Stimulated activated CD4-positive, alpha-beta T cell treated with anti-CD3 and anti-CD28 coated beads, Interleukin-4, amount 100 ng/mL, for 48 hours (primary cell): ENCODE measurements at regions not wholly inside any gene's neighbourhood (a gene's known extent, or its start where the extent isn't known, plus 50 kb on each side); places are given as distances from the start of the nearest gene placed in this dataset.
A peak's percentile ranks its signal among the peaks of the same experiment; 100 is the strongest.
"Not testable (repeated sequence)": the region's sequence is repeated elsewhere in the genome, so short reads cannot be mapped to it uniquely, and the experiment has no call there.

Source experiments
- DNase-seq, 2 donors: peaks; one replicate each; pipeline ENCODE4 v3.0.0-alpha.2; 2020; ENCODE audit warnings: low read depth in 2 of 2

DNA sequence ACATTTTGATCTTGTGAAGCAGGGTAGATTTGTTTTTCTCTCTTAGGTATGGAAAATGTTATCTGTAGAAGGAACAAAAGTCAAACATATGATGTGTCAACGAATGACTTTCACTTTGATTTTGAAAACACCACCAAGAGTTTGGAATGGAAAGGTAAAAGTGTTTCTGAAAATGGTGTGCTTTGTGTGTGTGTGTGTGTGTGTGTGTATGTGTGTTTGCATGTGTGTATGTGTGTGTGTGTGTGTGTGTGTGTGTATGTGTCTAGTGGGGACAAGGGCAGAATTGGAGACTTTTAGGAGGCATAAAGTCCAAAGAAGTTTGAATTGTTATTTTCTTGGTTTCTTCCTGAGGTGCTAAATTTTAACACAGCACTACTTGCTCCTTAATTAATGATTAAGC, 115.4 kb upstream of the PRKCQ start:
- DNase-seq: no peak

DNA sequence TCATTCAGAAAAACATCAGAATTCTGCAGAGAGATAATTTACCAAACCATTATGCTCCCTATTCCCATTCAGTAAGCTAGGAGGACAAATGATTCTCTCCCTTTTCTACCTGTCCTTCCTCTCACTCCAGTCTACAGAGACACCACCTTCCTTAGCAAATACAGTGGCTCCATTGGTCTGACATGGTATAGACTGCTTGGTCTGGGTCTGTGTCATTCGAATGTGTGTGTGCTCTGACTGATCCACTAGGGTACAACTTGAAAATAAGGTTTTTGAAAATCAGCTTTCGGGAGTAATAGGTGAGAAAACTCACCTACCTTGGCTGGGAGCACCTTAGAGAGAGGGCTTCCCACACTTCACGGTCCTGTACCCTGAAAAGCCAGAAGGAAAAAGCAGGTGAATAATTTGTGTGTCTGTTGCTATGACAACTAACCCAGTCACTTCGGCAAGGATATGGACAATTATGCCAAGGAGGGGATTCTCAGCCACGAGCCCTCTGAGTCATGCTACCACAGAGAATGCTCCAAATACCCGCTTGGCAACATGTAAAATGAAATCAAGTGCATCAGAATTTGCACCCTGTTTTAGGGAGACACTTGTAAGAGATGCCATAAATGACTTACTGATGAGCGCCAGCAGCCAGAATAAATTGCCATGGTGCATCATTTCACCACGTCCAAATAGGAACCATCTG, 114.5 kb upstream of the PRKCQ start:
- no peak for DNase-seq

DNA sequence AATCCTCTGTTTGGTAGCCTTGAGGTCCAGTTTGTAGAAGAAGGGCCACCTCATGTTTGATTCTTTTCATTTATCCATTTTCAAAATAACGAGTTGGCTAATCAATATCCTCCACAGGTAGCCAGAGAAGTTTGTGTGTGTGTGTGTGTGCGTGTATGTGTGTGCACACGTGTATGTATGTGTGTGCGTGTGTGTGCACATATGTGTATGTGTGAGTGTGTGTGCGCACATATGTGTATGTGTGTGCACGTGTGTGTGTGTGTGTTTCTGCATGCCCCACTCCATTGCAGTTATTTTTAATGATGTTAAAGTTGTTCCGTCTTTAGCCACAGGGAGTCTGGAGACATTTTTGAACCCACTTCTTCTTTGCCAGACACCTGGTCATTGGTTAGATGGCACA, 112.8 kb upstream of the PRKCQ start:
- no peak for DNase-seq

DNA sequence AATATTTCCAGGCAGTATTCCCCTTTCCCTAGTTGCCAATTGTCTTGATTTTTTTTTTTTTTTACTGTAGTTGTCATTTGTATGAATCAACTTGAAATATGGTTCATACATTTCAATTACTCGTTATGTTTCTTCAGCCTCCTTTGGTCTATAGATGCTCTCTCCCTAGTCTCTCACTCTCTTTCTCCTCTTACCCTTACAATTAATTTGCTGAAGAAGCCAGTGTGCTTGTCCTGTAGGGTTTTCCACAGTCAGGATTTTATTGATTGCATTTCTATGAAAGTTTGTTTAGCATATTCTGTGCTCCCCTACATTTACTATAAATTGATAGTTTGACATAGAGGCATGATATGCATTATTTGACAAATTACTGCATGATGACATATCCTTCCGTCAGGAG, 112.0 kb upstream of the PRKCQ start:
- no peak for DNase-seq

DNA sequence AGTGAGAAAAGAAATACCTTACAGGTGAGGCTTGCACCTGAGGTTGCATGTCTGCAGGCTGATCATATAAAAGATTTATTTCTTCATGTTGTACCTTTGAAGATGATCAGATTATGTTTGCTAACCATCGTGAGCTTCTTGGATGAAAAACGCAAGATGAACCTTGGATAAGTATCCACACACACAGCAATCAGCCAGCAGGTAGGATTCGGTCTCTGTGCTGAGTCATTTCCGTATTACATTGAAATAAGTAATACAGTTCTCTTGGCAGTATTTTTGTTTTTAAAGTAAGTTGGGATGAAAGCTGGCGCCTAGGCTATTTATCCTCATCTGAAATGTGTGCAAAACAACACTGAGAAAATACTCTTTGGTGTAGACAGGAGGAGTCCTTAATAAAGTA, 109.0 kb upstream of the PRKCQ start:
- no peak for DNase-seq

DNA sequence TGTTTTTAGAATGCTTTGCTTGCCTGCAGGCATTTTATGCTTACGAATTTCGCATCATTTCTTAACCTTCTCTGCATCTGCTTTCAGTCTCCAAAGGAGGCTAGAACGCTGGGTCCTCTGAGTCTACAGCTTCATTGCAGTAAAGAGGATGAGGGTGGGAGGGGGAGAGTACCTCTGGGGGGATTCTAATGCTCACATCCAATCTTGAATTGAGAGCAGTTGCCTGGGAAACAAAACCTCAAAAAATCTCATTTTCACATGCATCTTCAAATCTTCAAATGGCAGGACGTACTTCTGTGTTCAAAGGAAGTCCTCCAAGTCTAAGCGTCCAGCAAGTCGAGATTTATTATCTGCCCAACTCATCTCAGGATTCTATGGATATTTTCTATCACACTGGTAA, 100.7 kb upstream of the PRKCQ start:
- no peak for DNase-seq

DNA sequence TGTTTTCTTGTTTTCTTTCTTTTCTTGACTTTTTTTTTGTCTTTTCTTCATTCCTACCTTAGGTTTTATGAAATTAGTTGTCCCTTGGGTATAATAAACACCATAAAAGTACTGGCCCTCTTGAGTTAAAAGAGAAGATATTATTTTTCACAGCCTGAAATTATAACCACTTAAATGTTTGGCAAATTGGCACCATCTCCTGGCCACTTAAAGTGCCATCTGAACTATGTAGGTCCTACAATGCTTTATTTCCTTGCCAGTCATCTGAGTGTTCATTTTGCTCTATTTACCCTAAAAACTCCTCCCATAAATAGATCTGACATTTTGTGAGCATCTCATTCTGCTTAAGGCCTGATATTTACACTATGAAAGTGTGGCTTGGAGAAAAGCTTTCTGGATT, 98.9 kb upstream of the PRKCQ start:
- DNase-seq: no peak

DNA sequence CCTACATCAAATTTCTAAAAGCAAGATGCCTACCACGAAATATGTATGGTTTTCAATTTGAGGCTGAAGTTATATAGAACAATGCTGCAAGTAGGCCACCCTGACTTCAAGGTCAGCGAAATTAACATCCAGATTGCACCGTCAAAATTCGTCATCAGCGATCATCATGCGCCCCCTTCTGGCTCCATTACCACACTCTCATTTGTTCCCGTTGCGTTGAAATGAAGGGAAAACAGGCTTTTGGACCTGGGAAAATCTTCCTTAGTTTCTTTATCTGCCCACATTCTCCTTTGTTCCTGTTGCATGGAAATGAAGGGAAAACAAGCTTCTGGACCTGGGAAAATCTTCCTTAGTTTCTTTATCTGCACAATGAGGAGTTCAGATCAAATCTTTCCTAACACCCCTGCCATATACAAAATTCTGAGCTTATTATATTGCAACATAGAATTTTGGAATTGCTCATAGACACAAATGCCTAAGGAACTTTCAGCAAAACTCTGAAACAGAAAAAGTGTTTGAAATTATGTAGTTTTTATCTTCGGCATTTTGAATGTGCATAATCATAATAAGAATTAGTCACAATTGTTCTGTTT, 98.2 kb upstream of the PRKCQ start:
- DNase-seq: peak; percentile 51 to 55

DNA sequence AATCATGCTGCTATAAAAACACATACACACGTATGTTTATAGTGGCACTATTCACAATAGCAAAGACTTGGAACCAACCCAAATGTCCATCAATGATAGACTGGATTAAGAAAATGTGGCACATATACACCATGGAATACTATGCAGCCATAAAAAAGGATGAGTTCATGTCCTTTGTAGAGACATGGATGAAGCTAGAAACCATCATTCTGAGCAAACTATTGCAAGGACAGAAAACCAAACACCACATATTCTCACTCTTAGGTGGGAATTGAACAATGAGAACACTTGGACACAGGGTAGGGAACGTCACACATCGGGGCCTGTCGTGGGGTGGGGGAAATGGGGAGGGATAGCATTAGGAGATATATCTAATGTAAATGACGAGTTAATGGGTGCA, 97.1 kb upstream of the PRKCQ start:
- not testable (repeated sequence) for DNase-seq

DNA sequence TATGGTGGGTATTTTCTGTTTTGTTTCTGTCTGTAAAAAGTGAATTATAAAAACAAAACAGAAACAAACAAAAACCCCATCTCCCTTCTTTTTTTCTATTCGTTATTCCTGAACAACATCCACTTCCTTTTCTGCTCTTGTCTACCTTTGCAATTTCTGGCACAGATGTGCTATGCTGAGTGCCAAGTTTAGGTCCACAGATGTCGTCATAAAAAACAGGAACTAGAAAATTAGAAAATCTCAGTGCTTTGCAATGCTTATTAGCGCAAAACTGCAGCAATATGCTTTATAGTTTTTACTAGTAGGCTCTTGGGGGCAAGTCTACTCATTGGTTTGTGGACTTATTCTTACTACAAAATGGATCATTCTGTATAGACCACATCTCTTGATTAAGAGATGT, 94.2 kb upstream of the PRKCQ start:
- DNase-seq: no peak

DNA sequence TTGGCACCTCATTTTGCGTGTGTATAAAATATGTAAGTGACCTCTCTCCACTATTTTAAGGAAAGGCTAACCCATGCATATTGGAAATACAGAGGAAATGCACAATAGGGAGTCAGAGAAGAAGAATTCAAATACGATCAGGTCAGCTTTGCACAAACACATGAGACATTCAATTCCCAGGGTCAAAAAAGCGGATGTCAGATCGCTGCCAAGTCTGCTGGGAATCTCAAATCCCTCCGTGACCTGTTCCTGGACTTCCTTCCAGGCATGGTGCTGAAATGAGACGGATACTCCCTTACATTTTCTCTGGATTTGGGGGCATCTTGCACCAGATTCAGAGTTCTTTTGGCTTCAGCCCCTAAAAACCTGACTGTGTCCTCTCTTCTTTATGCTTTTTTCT, 91.9 kb upstream of the PRKCQ start:
- no peak for DNase-seq

DNA sequence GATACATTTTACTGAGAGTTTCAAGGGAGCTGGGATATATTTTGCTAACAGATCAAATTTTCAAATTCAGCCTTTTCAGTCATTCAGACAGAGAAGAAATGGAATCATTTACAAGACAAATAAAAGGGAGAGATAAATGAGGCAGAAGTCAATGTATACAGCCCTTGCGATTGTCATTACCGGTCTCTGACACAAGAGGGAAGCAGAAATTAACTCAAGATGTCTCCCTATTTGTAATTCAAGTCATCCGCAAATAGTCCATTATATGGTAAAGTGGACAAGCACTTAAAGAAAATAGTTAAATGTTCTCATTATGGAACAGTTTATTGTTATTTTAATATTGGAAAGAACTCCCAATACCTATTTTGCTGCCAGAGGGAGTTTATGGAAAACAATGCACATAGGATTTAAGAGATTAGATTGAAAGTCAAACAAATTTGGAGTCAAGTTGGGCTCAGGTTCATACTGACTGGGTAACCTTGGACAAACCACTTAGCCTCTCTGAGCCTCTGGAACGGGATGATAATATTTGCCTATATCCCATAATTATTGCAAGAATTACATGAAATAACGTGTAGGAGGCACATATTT, 89.3 kb upstream of the PRKCQ start:
- DNase-seq: no peak

DNA sequence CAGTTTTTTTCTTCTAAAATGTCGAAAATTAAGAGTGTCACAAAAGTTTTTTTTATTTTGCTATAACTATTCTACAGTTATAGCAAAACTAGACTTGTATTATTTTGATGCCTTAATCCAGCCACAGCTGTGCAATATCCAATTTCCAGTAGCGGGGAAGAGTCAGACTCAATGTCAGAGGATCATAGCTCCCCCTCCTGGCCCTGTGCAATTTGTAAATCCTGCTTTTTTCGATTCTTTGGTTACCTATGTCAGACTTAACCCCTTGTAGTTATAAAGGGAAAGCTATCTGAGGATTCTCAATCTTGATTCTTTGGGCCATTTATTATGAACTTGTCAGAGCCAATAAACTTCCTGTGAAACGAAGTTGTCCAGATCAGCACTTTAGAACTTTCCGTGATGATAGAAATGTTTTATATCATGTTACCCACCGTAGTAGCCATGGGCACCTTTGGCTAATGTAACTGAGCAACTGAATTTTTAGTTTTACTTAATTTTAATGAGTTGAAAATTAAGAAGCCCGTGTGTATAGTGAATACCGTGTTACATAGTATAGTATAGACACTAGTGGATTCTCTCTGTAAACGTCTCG, 87.7 kb upstream of the PRKCQ start:
- DNase-seq: peak in 1 of 2 donors; percentile 38

DNA sequence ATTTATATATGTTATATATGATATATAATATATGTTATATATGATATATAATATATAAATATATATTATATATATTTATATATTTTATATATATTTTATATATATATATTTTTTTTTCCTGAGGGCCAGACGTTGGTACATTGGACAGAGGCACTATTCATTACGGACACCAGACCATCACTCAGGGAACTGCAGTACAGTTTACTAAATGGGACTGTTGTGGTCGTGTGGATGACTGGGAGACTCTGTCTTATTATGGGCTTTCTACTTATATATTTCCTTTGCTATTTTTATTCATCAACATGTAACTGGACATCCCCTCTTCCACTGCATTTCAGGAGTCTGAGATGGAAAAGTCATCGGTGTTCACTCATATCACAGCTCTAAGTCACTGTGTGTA, 87.1 kb upstream of the PRKCQ start:
- DNase-seq: no peak

DNA sequence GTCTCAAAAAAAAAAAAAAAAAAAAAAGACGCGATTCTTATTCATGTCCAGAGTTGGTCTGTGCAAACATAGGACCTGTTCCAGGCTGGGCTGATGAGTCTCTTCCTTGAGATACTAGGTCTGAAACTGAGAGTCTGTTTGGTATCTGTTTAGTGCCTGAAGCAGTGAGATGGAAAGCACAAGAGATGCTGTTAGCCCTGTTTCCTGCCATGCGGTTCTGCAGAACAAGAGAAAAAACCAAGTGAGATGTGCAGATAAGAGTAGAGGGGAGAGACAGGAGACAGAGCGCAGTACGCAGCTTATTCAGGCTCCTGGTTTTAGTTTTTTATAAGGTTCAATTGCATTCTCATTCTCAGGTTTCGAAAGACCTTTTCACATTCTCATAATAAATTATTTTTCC, 85.8 kb upstream of the PRKCQ start:
- DNase-seq: peak in 1 of 2 donors; percentile 41

DNA sequence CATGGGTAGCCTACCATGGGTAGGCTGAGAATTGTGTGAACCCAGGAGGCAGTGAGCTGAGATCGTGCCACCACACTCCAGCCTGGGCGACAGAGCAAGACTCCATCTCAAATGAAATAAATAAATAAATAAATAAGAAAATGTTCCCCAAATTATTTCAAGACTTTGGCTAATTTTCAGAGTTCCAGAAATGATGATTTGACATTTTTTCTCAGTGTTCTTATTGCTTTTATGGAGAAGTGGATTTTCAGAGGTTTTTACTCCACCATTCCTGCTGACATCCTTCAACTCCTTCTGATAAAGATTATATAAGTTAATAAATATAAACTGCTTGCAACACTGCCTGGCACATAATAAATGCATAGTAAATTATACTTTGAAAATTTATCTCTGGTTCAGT, 80.4 kb upstream of the PRKCQ start:
- DNase-seq: no peak

DNA sequence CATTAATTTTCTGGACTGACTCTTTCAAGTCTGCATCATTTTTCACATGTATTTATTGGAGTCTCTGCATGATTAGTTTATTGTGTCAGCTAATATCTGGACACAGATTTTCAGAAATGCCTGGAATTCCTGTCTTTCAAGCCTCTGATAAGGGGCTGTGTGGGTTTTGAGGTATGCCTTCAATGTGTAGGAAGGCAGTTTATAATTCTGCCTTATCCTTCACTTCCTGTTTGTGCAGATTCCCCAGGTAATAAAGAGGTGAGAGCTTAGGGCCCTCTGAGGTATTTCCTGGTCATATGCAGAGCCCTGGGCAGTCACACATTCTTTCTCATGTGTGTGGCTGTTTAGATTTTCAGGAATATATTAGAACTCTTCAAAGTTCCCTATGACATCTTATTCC, 79.4 kb upstream of the PRKCQ start:
- DNase-seq: no peak

DNA sequence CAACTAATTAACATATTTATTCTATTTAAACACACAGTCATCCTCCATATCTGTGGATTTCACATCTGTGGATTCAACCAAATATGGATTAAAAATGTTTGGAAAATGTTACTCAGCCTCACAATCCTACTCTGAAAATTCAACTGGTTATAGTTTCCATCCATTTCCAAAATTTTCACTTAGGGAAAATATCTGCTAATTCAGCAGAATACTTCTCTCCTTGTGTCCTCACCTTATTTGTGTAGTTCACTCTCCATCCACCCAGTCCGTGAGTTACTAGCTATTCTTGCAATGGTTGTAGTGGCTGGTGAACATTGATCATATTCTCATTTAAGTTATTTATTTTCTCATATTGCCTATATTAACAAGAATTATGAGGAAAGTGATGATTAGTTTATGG, 77.6 kb upstream of the PRKCQ start:
- DNase-seq: no peak

DNA sequence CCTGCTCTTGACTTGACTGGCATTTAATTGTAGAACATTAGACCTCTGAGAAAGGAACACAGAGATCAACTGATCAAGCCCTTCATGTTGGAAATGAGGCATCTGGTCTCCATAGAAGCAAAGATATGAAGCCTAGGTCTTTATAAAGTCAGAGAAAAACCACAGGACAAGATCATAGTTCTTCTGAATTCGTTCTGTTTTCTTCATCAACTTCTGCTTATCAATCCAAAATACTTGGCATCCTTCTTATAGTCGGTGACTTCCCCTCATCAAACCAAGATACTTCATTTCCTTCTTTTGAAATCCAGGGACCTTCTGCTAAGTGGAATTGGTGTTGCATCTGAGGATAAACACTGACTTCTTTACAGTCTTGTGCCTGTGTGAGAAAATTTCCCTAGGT, 77.1 kb upstream of the PRKCQ start:
- no peak for DNase-seq

DNA sequence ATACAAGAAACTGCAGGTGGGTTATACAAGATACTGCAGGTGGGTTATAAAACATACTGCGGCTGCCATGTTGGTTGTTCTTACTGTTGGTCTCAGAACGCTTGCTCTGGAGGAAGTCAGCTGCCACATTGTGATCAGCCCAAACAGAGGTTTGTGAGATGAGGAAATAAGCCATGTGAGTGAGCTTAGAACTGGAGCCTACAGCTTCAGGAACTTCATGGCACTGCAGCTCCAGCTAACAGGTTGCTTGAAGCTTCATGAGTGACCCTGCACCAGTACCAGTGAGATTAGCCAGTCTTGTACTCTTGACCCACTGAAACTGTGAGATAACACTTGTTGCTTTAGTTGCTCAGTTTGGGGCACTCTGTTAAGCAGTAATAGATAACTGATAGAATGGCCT, 74.5 kb upstream of the PRKCQ start:
- DNase-seq: no peak

DNA sequence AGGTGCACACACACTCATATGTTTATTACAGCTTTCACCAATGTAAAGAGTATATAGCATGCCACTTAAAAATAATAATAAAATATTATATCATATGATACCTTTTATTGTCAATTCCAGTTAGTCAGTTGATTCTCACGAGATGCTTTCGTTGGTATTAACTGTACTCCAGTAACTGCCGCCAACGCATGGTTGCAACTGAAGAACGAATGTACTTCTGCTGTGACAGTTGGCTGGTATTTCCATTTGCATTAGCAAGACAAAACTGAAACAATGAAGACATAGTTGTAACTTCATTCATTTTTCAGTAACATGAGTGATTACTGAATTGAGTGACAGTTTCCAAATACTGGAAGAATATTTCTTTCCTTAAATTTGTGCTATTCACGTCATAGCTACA, 70.5 kb upstream of the PRKCQ start:
- no peak for DNase-seq

DNA sequence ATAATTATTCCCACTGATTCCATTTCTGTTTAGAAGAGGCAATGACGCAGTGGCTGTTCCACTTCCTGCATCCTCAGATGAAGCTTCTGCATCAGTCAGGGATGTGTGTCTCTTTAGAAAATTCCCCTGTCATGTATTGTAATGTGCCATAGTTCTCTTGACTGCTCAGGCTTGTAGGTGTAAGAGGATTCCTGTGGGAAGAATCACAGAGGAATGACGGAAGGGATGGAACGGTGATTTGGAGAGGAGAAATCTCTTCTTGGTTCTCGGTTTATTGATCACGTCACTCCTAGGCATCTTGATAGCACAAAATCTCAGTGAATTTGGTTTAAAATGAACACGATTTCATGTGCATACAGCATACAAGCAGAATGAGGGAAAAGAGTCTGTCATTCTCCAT, 69.8 kb upstream of the PRKCQ start:
- no peak for DNase-seq
